Activated CD4-positive, alpha-beta T cell treated with anti-CD3 and anti-CD28 coated beads, Interleukin-2, amount 50 U/mL, for 48 hours (primary cell): ENCODE measurements at regions not wholly inside any gene's neighbourhood (a gene's known extent, or its start where the extent isn't known, plus 50 kb on each side); places are given as distances from the start of the nearest gene placed in this dataset.
"Not testable (repeated sequence)": the region's sequence is repeated elsewhere in the genome, so short reads cannot be mapped to it uniquely, and the experiment has no call there.

ENCODE experiments used
- DNase-seq, 2 experiments: peaks; one replicate each; pipeline ENCODE4 v3.0.0-alpha.2; 2020

DNA sequence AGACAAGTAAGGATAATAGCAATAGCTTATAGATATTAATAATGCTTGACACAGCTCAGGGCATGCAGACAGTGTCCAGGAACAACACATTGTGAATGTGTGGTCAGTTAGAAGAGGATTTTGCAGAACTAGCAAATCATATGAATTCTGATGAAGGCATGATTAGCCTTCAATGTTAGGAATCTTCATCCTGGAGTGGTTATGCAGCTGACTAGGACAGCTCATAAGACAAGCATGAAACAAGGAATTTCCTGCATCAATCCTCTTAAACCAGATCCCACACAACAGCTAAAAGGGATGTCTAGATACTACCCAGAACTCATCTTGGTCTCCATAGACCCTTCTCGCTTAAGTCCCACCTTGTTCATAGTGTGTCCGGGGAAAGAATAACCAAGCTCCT, 499.0 kb upstream of the ATP11B start:
- no peak for DNase-seq

DNA sequence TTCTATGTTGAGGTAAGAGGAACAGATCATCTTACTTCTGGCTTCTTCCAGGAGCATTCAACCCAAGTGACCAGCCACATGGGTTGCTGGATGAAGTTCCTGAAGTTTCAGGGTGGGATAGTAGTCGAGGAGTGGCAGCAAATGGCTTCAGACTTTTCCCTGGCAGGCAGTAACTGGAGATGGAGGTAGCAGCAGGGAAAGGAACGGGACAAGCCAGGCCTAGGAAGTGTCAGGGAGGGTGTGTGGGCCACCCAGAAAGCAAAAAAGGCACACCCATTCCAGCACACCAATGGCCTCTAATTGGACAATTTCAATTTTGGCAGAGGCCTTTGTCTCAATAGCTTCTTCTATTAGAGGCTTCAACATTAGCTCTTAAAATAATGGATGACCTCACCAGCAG, 498.6 kb upstream of the ATP11B start:
- no peak for DNase-seq

GRCh38 chr3:182300266-182300665, 493.0 kb upstream of the ATP11B start:
- DNase-seq: no peak

DNA sequence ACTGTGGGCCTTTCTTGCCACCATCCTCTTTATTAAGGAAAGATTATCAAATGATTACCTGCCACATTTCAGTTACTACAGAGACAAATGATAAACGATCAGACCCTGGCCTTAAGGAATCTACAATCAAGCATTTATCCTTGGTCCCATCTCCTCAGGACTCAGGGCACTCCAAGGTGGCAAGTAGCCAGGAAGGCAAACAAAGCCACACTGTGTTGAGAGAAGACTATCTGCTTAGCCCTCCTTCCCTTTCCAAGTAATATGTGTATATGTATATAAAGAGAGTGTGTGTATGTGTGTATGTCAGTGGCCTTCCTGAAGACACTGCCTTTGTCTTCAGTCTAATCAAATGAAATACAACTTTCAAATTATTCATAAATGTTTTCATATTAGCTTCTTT, 490.1 kb upstream of the ATP11B start:
- DNase-seq: no peak

DNA sequence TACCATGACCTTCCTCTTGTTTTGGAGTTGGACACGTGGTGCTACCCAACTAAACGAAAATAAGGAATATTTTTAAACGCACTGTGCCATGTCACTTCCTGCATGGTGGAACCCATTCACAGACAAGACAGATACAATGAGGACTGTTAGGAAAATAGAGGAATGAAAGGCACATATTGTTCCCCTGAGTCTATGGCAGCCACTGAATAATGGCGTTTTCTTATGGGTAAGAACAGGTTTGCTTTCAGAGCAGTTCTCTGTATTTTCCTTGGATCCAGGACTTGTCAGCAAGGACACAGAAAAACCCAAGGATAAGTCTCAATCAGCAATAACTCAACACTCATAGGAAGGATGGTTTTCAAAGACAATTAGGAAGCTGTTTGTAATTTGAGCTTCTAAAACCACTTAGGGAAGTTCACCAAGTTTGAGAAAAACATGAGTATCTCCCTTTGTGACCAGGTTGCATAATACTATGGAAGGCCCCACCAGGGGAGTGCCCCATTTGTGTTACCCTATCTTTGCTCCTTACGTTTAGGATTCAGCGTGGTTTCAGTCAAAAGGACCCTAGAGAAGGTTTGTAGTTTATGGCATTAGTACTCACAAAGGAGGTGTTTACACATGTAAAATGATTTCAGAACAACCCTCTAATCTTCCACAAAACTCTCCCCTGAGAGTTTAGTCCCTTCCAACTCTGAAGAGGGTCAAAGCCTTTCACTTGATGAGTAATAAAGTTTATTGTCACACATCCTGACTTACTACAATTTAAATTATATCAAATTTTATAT, 487.2 kb upstream of the ATP11B start:
- no peak for DNase-seq

- DNase-seq: no peak
These were observed 485.0 kb upstream of the ATP11B start for GRCh38 chr3:182308328-182308727.

DNA sequence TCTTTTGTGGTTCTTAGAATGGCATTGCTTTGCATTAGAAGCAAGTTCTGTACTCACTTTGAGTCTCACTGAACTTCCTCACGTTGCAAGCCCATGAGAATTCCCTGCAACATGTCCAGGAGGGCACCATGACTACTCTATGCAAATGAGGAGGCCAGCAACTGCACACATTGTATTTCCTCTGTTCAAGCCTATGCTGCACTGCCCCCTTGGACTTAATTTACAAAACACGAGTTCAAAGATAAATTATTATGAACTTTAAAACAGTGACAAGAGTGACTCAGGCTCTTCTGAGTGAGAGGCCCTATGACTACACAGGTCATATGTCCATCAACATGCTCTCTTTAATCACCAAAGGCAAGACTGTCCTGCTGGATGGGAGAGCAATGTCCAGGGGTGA, 484.2 kb upstream of the ATP11B start:
- DNase-seq: no peak

DNA sequence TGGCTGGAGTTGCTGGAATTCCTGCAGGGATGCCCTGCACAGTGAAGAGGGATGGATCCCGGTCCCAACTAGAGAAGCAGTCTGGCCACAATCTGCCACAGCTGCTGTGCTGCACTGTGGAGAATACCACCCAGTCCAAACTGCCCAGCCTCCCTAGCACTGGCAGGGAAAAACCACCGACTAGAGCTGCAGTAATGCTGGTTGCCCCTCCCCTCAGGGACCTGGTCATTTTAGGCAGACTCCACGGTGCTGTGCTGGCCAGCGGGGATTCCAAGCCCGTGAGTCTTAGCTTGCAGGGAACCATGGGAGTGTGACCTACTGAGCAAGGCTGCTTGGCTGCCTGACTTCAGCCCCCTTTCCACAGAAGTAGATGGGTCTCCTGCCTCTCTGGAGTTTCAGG, 478.0 kb upstream of the ATP11B start:
- DNase-seq: no peak

- no peak for DNase-seq
These were observed 470.1 kb upstream of the ATP11B start for GRCh38 chr3:182323126-182323700.

DNA sequence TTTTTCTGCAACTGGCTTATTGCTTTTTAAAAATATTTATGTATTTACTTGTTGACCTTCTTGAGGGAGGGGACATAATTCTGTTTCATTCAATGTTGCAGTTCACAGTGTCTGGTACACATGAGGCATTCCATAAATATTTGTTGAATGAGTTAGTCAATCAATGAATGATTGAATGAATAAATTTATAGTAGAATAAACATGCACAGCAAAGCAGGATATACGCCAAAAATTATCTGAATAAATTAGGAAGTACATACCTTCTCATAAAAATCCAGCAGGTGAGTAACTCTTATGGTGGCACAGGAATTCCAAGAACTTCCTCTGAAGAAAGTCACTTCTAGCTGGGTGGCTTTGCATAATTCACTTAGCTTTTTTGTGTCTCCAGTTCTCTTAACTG, 469.4 kb upstream of the ATP11B start:
- no peak for DNase-seq

DNA sequence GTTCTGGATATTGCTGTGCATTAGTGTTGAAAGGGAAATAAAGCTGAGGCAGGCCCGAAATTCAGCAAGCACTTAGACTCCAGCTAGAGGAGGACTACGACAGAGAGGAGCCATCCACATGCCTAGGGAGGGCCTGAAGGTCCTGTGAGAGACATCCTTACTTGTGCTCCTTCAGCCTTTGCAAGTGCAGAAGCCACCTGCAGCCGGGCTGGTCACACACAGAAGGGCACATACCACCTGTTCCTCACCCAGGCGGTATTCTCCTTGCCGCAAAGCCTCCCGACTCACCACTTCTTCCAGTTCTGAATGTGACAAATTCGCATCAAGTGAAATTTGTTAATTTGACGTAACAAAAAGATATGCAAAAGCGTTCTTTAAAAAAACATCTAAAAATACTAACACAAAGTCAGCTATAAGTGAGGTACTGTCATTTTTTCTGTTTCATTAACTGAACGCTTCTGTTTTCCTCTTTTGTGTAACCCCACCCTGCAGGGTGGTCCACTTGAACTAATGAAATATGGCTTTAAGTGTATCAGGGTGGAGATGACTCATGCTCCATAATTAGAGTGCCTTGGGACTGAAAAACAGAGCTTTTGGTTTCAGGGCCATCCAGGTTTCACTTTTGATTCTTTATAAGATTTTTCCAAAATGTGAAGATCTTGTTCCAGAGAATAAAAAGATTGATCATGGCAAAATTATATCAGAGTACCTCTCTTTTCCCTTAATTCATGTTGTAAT, 467.9 kb upstream of the ATP11B start:
- no peak for DNase-seq

DNA sequence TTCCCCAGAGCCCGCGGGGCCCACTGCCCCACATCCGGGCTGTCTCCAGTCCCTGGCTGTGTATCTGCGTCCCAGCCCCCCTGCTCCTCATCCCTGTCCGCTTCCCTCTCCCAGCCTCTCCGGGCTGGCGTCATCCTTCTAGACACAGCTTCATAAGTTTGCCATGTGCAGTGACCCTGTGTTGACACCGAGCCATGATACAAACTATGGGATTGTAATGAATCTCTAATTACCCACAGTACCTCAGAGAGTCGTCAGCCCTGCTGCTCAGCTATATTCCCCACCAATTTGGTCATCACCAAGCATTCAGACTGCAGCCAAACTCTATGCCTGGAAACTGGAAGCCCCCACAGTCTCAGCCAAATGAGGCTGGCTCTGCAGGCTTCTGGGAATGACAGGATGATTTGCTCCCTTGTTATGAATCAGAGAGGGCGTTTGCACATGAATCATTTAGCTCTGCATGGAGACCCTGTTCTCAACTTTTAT, 466.1 kb upstream of the ATP11B start:
- no peak for DNase-seq

GRCh38 chr3:182330646-182331045, 462.7 kb upstream of the ATP11B start:
- no peak for DNase-seq

- no peak for DNase-seq
These were observed 462.0 kb upstream of the ATP11B start for GRCh38 chr3:182331341-182331740.

DNA sequence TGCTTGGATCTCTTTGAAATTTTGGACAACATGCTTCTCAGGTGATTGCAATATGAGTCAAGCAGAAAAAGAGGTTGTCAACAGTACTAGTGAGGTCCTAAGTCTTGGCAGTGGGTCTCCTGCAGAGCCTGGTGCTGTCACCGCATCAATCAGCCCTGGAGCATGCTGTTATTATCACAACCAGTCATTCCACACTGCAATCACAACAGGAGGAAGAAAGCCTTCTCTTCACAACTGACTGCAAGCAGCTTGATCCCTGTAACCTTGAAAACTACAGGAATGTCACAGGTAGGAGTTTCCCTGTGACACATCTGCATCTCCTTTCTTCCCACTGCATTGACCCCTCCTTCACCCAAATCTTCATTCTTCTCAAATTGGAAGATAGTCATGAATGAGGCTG, 451.1 kb upstream of the ATP11B start:
- no peak for DNase-seq

DNA sequence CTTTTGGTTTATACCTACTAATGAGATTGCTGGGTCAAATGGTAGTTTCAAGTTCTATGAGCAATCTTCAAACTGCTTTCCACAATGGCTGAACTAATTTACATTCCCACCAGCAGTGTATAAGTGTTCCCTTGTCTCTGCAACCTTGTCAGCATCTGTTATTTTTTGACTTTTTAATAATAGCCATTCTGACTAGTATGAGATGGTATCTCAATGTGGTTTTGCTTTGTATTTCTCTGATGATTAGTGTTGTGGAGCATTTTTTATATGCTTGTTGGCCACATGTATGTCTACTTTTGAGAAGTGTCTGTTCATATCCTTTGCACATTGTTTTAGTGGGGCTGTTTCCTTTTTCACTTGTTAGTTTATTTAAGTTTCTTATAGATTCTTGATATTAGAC, 449.3 kb upstream of the ATP11B start:
- not testable (repeated sequence) for DNase-seq

DNA sequence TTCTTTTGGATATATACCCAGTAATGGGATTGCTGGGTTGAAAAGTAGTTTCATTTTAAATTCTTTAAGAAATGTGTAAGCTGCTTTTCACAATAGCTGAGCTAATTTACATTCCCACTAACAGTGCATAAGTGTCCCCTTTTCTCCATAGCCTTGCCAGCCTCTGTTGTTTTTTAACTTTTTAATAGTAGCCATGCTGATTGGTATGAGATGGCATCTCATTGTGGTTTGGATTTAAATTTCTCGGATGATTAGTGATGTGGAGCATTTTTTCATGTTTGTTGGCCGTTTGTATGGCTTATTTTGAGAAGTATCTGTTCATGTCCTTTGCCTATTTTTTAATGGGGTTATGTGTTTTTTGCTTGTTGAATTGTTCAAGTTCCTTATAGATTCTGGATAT, 444.3 kb upstream of the ATP11B start:
- DNase-seq: no peak

GRCh38 chr3:182349951-182350517, 443.3 kb upstream of the ATP11B start:
- no peak for DNase-seq

DNA sequence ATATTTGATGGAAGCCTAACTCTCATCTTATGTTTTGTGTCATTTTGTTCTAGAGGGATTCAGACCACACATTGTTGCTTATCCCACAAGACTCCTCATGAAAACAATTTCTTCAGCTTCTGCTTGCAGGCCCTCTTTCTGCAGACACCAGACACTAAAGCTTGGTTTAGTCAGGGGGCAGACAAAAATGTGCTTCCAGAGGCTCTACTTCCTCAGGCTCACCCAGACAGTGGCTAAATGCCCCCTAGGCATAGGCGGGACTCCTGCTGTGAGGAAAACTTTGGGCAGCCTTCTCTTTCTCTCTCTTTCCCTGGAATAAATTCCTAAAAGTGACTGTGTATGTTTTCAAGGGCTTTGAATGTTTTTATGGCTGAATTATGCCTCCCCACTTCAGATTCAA, 435.4 kb upstream of the ATP11B start:
- DNase-seq: no peak

DNA sequence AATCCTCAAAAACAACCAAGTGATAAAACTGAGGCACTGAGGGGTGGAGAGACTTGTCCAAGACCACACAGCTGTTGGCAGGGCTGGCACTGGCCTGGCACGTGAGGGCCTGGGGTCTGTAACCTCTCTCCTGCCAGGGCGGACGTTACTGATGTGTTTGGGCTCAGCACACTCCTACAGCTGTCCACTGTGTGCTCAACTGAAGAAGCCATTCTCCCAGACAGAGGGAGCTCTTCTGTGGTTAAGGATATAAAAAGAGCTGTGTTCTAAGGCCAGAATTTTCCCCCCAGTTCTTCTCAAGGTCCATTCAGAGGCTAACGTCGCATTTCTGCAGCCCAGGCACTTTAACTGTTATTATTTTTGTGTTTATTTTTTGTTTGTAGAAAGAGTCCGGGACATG, 429.0 kb upstream of the ATP11B start:
- no peak for DNase-seq

- DNase-seq: no peak
These were observed 428.3 kb upstream of the ATP11B start for GRCh38 chr3:182364723-182365650.

DNA sequence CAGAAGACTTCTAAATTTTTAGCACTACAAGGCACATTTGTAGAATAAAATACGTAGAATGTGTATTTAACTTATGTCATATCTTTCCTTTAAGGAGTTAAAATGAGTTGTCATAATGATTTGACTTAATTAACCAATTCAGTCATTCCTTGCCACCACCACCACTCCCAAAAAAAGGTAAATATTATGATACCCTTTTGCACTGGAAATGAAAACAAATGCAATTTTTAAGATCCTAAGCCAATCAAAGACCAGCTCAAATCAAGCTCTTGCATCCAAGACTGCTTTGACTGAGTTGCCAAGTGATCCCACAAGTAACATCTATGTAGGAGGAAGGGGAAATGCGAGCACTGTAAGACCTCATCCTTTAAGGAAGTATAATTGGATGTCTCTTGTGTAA, 426.6 kb upstream of the ATP11B start:
- no peak for DNase-seq

DNA sequence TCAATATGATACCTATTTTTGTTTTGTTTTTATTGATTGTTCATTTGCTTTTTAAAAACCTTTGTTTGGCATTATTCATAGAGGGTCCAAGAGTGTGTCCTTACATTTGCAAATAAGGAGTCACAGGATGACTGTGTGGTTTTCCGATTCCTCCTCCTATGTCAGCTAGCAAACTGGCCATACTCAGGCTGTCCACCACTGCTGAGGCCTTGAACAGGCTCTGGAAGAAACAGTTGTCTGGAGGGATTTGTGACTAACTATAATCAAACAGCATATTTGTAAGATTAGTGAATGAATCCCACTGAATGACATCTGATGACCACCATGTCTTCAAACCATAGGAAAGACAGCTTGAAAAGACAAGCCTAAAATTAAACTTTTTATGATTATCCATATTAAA, 423.4 kb upstream of the ATP11B start:
- DNase-seq: no peak
